ENCODE measurements at regions not wholly inside any gene's neighbourhood (a gene's known extent, or its start where the extent isn't known, plus 50 kb on each side); places are given as distances from the start of the nearest gene placed in this dataset.

DNA sequence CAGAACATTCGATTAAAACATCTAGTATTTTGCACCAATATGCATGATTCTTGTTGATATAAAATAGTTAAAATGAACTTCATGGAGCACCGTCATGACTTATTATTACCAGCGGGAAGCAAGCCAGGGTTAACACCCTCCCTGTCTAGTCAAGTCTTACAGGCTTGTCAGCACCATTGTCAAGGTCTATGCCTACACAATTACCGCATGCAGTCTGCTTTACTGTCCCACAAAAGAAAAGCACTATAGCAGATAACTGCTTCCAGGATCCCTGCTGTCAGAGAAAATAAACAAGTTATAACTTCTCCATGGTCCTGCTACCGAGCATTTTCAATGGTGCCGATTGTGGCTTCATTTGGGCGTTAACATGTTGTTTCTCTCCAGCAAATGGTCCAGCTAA is 968.0 kb upstream of the FAM98A start:
- no peak for TF ChIP-seq CTCF (conservative IDR thresholded peaks at IDR 0.05; ENCODE audit: low read depth, low read length)
- no peak for TF ChIP-seq EZH2 (IDR thresholded peaks at IDR 0.05; ENCODE audit: low read length, unreplicated experiment)
- no peak for TF ChIP-seq EZH2phosphoT487 (IDR thresholded peaks at IDR 0.05; ENCODE audit: borderline replicate concordance, low read length)
